K562 (cell line): ENCODE measurements at regions not wholly inside any gene's neighbourhood (a gene's known extent, or its start where the extent isn't known, plus 50 kb on each side); places are given as distances from the start of the nearest gene placed in this dataset.

ENCODE experiments used
- ATAC-seq: fragments of 200-7000 bp; cut with Tn5 transposase; 3 replicates; pipeline ENCODE4 v1.9.1; 2020; ENCODE audit warnings: moderate library complexity
- BruUV-seq: library from RNA; stranded (reverse); fragments of 400-500 nt; replicated peaks from 2 replicates; lab custom pipeline; 2021; lab: Mats Ljungman, UMichigan
- CTCF ChIA-PET: fragments of 300-600 bp; formaldehyde crosslinking; extraction: SDS; loops from one replicate; lab custom pipeline; 2021; ENCODE audit warnings: low intra/inter-chr PET ratio; lab: Yijun Ruan, JAX
- POLR2A ChIA-PET: fragments of 300-600, 350-650 bp; sonication (Branson Sonifier 250); formaldehyde crosslinking; extraction: SDS; loops from one replicate; lab custom pipeline; 2021; ENCODE audit warnings: antibody characterized with exemption, inconsistent platforms; lab: Yijun Ruan, JAX
- DNase-seq, 4 experiments: peaks; one replicate each; pipeline versions ENCODE4 v3.0.0 to v3.0.0-alpha.2; 2011 to 2018; ENCODE audit warnings: low spot score in 3 of 4, mixed read lengths in 3 of 4; ENCODE audit errors: extremely low read depth in 1 of 4
- FAIRE-seq: peaks from 2 replicates; lab custom pipeline; 2011; peaks lifted over from hg19 to GRCh38; lab: Jason Lieb, UNC
- H2AFZ ChIP-seq: 2 replicates; pipeline ENCODE4 v1.6.0; 2011; ENCODE audit warnings: low read depth, low read length, control low read depth, inconsistent platforms
- H3K27ac ChIP-seq: fragments of 200-600 bp; 3 replicates; pipeline ENCODE4 v1.8.0; 2011; ENCODE audit warnings: low read depth, mild to moderate bottlenecking, control low read depth, inconsistent platforms, low read length, moderate library complexity, mixed read lengths; ENCODE audit errors: extremely low read depth
- H3K27me3 ChIP-seq, 2 experiments: fragments of 300-600 bp in 1 of 2; 2 replicates in 1 of 2; 3 replicates in 1 of 2; pipeline versions ENCODE4 v1.6.0 to v1.8.0; 2011; ENCODE audit warnings: inconsistent platforms in 2 of 2, low read length in 2 of 2, mild to moderate bottlenecking in 1 of 2, mixed read lengths in 1 of 2, moderate library complexity in 1 of 2; ENCODE audit not compliant: control insufficient read depth in 2 of 2, insufficient read depth in 2 of 2
- H3K36me3 ChIP-seq: fragments of 300-600 bp; 3 replicates; pipeline ENCODE4 v1.8.0; 2011; ENCODE audit warnings: mild to moderate bottlenecking, low read length, inconsistent platforms; ENCODE audit not compliant: control insufficient read depth, insufficient read depth
- H3K4me1 ChIP-seq, 2 experiments: fragments of 200-600 bp in 1 of 2; replicated peaks in 1 of 2; 2 replicates in 1 of 2; 3 replicates in 1 of 2; pipeline versions ENCODE4 v1.5.1 to v1.8.0; 2011; ENCODE audit warnings: inconsistent platforms in 2 of 2, low read length in 2 of 2, mild to moderate bottlenecking in 1 of 2, mixed read lengths in 1 of 2, moderate library complexity in 1 of 2; ENCODE audit not compliant: control insufficient read depth in 2 of 2, insufficient read depth in 2 of 2
- H3K4me2 ChIP-seq: 2 replicates; pipeline ENCODE4 v1.6.1; 2011; ENCODE audit warnings: low read length, control low read depth, inconsistent platforms, mixed read lengths; ENCODE audit not compliant: insufficient read depth
- H3K4me3 ChIP-seq: fragments of 200-600 bp; sonication (generic), shearing (Covaris generic); 2 replicates; pipeline ENCODE4 v1.5.1; 2016; ENCODE audit warnings: control low read depth, inconsistent platforms
- H3K79me2 ChIP-seq: fragments of 200-600 bp; 3 replicates; pipeline ENCODE4 v1.8.0; 2011; ENCODE audit warnings: low read length, inconsistent platforms; ENCODE audit not compliant: control insufficient read depth, insufficient read depth
- H3K9ac ChIP-seq, 2 experiments: 2 replicates each; pipeline versions ENCODE4 v1.6.0 to v1.6.1; 2011; ENCODE audit warnings: low read depth in 2 of 2, low read length in 2 of 2, control low read depth in 1 of 2, inconsistent platforms in 1 of 2, mild to moderate bottlenecking in 1 of 2, mixed read lengths in 1 of 2; ENCODE audit not compliant: insufficient read depth in 1 of 2
- H3K9me1 ChIP-seq: one replicate; pipeline ENCODE4 v1.6.0; 2011; ENCODE audit warnings: inconsistent platforms, mild to moderate bottlenecking, low read length, moderate library complexity; ENCODE audit not compliant: control insufficient read depth, insufficient read depth
- H3K9me3 ChIP-seq: replicated peaks from 2 replicates; pipeline ENCODE4 v1.5.1; 2011; ENCODE audit warnings: low read depth, low read length, inconsistent platforms; ENCODE audit not compliant: control insufficient read depth, insufficient read depth
- H4K20me1 ChIP-seq: replicated peaks from 2 replicates; pipeline ENCODE4 v1.6.1; 2011; ENCODE audit warnings: low read length, inconsistent platforms, mixed read lengths; ENCODE audit not compliant: control insufficient read depth, insufficient read depth
- BDP1 ChIP-seq: IDR thresholded peaks from 3 replicates; pipeline ENCODE4 v1.6.1; 2011; ENCODE audit not compliant: insufficient read length, insufficient read depth
- CREB5 ChIP-seq: fragments of 250-450 bp; sonication (Bioruptor Pico); IDR thresholded peaks from 2 replicates; pipeline ENCODE4 v1.5.0; 2020; ENCODE audit warnings: mild to moderate bottlenecking
- CREBBP ChIP-seq: IDR thresholded peaks from one replicate; pipeline ENCODE4 v1.6.1; 2012; ENCODE audit warnings: low read depth, mild to moderate bottlenecking, control low read depth, inconsistent platforms, low read length
- CUX1 ChIP-seq: fragments of 200-800 bp; sonication (Bioruptor generic); IDR thresholded peaks from 2 replicates; pipeline ENCODE4 v1.6.1; 2016; ENCODE audit warnings: missing genetic modification characterization, missing compliant biosample characterization
- E2F6 ChIP-seq, 2 experiments: IDR thresholded peaks; 2 replicates each; pipeline ENCODE4 v1.6.1; 2011; ENCODE audit warnings: borderline replicate concordance in 1 of 2, control low read depth in 1 of 2, low read depth in 1 of 2, low read length in 1 of 2, mild to moderate bottlenecking in 1 of 2, mixed read lengths in 1 of 2, moderate library complexity in 1 of 2; ENCODE audit not compliant: insufficient read depth in 1 of 2, insufficient read length in 1 of 2, poor library complexity in 1 of 2, severe bottlenecking in 1 of 2; ENCODE audit errors: extremely low read depth in 1 of 2
- FOXM1 ChIP-seq, 2 experiments: fragments of 450-650 bp in 1 of 2; sonication (generic) in 1 of 2; formaldehyde crosslinking in 1 of 2; IDR thresholded peaks; 2 replicates each; pipeline versions ENCODE4 v1.6.1 to v1.9.0; 2017 to 2022; ENCODE audit warnings: low read depth in 2 of 2, mild to moderate bottlenecking in 2 of 2, missing genetic modification reagents in 1 of 2, moderate library complexity in 1 of 2
- L3MBTL2 ChIP-seq: fragments of 450-650 bp; IDR thresholded peaks from 2 replicates; pipeline ENCODE4 v1.6.1; 2016; ENCODE audit warnings: mild to moderate bottlenecking, moderate library complexity
- MBD1 ChIP-seq: fragments of 250-450 bp; sonication (Bioruptor Pico); IDR thresholded peaks from 2 replicates; pipeline ENCODE4 v1.8.0; 2022; ENCODE audit warnings: inconsistent platforms
- MECOM ChIP-seq: fragments of 250-450 bp; sonication (Bioruptor Pico); IDR thresholded peaks from 2 replicates; pipeline ENCODE4 v1.8.0; 2022; ENCODE audit warnings: inconsistent platforms
- PYGO2 ChIP-seq: fragments of 450-650 bp; IDR thresholded peaks from 2 replicates; pipeline ENCODE4 v1.6.1; 2016; ENCODE audit warnings: mild to moderate bottlenecking, missing genetic modification characterization, moderate library complexity, missing compliant biosample characterization
- WGBS: fragments of 100-300 bp; shearing (Covaris generic); methylation state at CpG from one replicate; pipeline ENCODE4 v1.1.6; 2016; ENCODE audit warnings: low coverage, mixed read lengths; ENCODE audit not compliant: insufficient coverage; ENCODE audit errors: missing lambda C conversion rate; 5-methylcytosine and 5-hydroxymethylcytosine counted together
- in situ Hi-C: fragments of 300-500 bp; cut with MboI; formaldehyde crosslinking; loops from 4 replicates; pipeline ENCODE4 v1.15.0; 2018; ENCODE audit warnings: inconsistent platforms, mixed read lengths
- intact Hi-C: fragments of 100-400 bp; cut with micrococcal nuclease; formaldehyde crosslinking; loops from 2 replicates; pipeline ENCODE4 v1.14.2; 2022

GRCh38 chr7:155204744-155205367 lies 92.8 kb upstream of the INSIG1 start:
- WGBS: 38% methylated on average over 14 of the region's 14 CpGs
- ChIA-PET CTCF (no interaction called here), POLR2A (interaction anchor here (0.6 to 5.0 kb wide), 31 partner anchors 8 to 1233 kb away, joined by 3 to 127 read pairs (median 4); partner anchors contain the start of gene INSIG1)
- Histone ChIP-seq H3K4me1 (peaks cover 25 to 61% of the 10 kb centered on the region in 2 experiments), H3K9ac (peak overlapping the region in 1 of 2 experiments; percentile 100; a peak in 2 of 4 replicates), H3K36me3 (peaks cover 3% of the 10 kb centered on the region; the same call in 1 of the 3 replicates), H4K20me1 (no peaks in the 10 kb centered on the region), H3K4me2 (peak overlapping the region; percentile 100), H3K79me2 (peaks cover 13% of the 10 kb centered on the region; the same call in 2 of the 3 replicates), H2AFZ (peak overlapping the region; percentile 69), H3K27me3 (no peaks in the 10 kb centered on the region; a peak in 1 of 5 replicates), H3K27ac (peak overlapping the region; percentile 100), H3K9me1 (no peaks in the 10 kb centered on the region), H3K9me3 (0 out of 2 replicates have a peak, but pooled peaks cover 3% of the 10 kb centered on the region), H3K4me3 (no peak overlapping the region)
- ATAC-seq: no peak
- intact Hi-C loops: loop anchor here (1.0 kb wide), 1 partner anchor 92 kb away; the partner anchor contains the start of gene INSIG1
- BruUV-seq: no TSS peak
- no peak for FAIRE-seq
- in situ Hi-C loops: loop anchor here (5.0 kb wide), 1 partner anchor 87 kb away; no protein-coding TSS in a partner anchor
- no peak for DNase-seq
- TF ChIP-seq BDP1 (no peak), L3MBTL2 (peak; percentile 100), FOXM1 (IDR thresholded peaks at IDR 0.05; ENCODE audit: low read depth) (no peak), FOXM1 (CRISPR knock-in tag; IDR thresholded peaks at IDR 0.05; ENCODE audit: low read depth) (0 out of 2 replicates have a peak, but pooled peaks have one; percentile 88), MECOM (CRISPR knock-in tag) (0 out of 2 replicates have a peak, but pooled peaks have one; percentile 65), MBD1 (CRISPR knock-in tag) (peak; percentile 47; the same call in 1 of the 2 replicates), CREB5 (CRISPR knock-in tag) (peak; percentile 19; the same call in 1 of the 2 replicates), CREBBP (no peak), PYGO2 (no peak), E2F6 (IDR thresholded peaks at IDR 0.05; ENCODE audit: borderline replicate concordance in 1 of 2, extremely low read depth in 1 of 2, insufficient read depth in 1 of 2, insufficient read length in 1 of 2, low read depth in 1 of 2, low read length in 1 of 2, poor library complexity in 1 of 2, severe bottlenecking in 1 of 2) (peak; percentile 98 to 99), CUX1 (CRISPR knock-in tag) (peak; percentile 26; the same call in 1 of the 2 replicates)
